H9 (cell line): ENCODE measurements at regions not wholly inside any gene's neighbourhood (a gene's known extent, or its start where the extent isn't known, plus 50 kb on each side); places are given as distances from the start of the nearest gene placed in this dataset.

Source experiments
- DNase-seq: peaks from one replicate; pipeline ENCODE4 v3.0.0-alpha.2; 2017
- H2AFZ ChIP-seq: one replicate; pipeline ENCODE4 v1.6.1; 2013; ENCODE audit warnings: mild to moderate bottlenecking, low read length, control low read depth, moderate library complexity
- H2AK5ac ChIP-seq: 2 replicates; pipeline ENCODE4 v1.6.1; 2013; ENCODE audit warnings: low read length, control low read depth, mixed read lengths; ENCODE audit not compliant: insufficient read length
- H2BK120ac ChIP-seq: one replicate; pipeline ENCODE4 v1.6.1; 2013; ENCODE audit warnings: low read depth, mild to moderate bottlenecking, low read length, control low read depth, inconsistent platforms; ENCODE audit not compliant: poor library complexity, severe bottlenecking
- H2BK12ac ChIP-seq: 2 replicates; pipeline ENCODE4 v1.6.1; 2013; ENCODE audit warnings: low read length, control low read depth, mixed read lengths, low read depth; ENCODE audit not compliant: insufficient read length
- H2BK15ac ChIP-seq: 2 replicates; pipeline ENCODE4 v1.6.1; 2013; ENCODE audit warnings: low read depth, low read length, control low read depth
- H2BK20ac ChIP-seq: one replicate; pipeline ENCODE4 v1.6.1; 2013; ENCODE audit warnings: low read depth, mild to moderate bottlenecking, low read length, control low read depth, inconsistent platforms; ENCODE audit not compliant: poor library complexity, severe bottlenecking
- H2BK5ac ChIP-seq: 2 replicates; pipeline ENCODE4 v1.6.1; 2013; ENCODE audit warnings: low read length, control low read depth, mixed read lengths; ENCODE audit not compliant: insufficient read length
- H3K14ac ChIP-seq: 2 replicates; pipeline ENCODE4 v1.6.1; 2013; ENCODE audit warnings: low read length, control low read depth; ENCODE audit not compliant: insufficient read depth
- H3K18ac ChIP-seq: 2 replicates; pipeline ENCODE4 v1.6.1; 2013; ENCODE audit warnings: low read depth, mild to moderate bottlenecking, mixed read lengths, low read length, control low read depth; ENCODE audit not compliant: insufficient read length
- H3K23ac ChIP-seq: 2 replicates; pipeline ENCODE4 v1.6.1; 2013; ENCODE audit warnings: low read length, control low read depth, mixed read lengths, low read depth; ENCODE audit not compliant: insufficient read length
- H3K23me2 ChIP-seq: 2 replicates; pipeline ENCODE4 v1.6.1; 2013; ENCODE audit warnings: low read depth, mild to moderate bottlenecking, mixed read lengths, low read length, control low read depth; ENCODE audit not compliant: insufficient read length, poor library complexity, severe bottlenecking
- H3K27ac ChIP-seq: 2 replicates; pipeline ENCODE4 v1.5.1; 2013; ENCODE audit warnings: low read length, control low read depth, mixed read lengths, low read depth; ENCODE audit not compliant: insufficient read length
- H3K27me3 ChIP-seq: 2 replicates; pipeline ENCODE4 v1.6.1; 2013; ENCODE audit warnings: low read length, control low read depth, inconsistent platforms; ENCODE audit not compliant: insufficient read depth
- H3K4ac ChIP-seq: 2 replicates; pipeline ENCODE4 v1.6.1; 2013; ENCODE audit warnings: low read depth, mild to moderate bottlenecking, control low read depth, inconsistent platforms, low read length, moderate library complexity
- H3K4me1 ChIP-seq: 2 replicates; pipeline ENCODE4 v1.6.1; 2013; ENCODE audit warnings: low read length, control low read depth, inconsistent platforms; ENCODE audit not compliant: insufficient read depth
- H3K4me2 ChIP-seq: 2 replicates; pipeline ENCODE4 v1.6.1; 2013; ENCODE audit warnings: low read length, control low read depth, mixed read lengths; ENCODE audit not compliant: insufficient read length, insufficient read depth
- H3K56ac ChIP-seq: 2 replicates; pipeline ENCODE4 v1.6.1; 2013; ENCODE audit warnings: low read depth, mild to moderate bottlenecking, mixed read lengths, low read length, control low read depth; ENCODE audit not compliant: insufficient read length
- H3K79me1 ChIP-seq: 2 replicates; pipeline ENCODE4 v1.6.1; 2013; ENCODE audit warnings: low read depth, mild to moderate bottlenecking, moderate library complexity, low read length, control low read depth, inconsistent platforms; ENCODE audit not compliant: insufficient read depth, poor library complexity, severe bottlenecking
- H3K79me2 ChIP-seq: 2 replicates; pipeline ENCODE4 v1.6.1; 2013; ENCODE audit warnings: low read length, control low read depth, inconsistent platforms; ENCODE audit not compliant: insufficient read depth
- H3K9ac ChIP-seq: 2 replicates; pipeline ENCODE4 v1.6.1; 2013; ENCODE audit warnings: low read length, control low read depth, mixed read lengths; ENCODE audit not compliant: insufficient read length; ENCODE audit errors: extremely low read depth
- H3K9me3 ChIP-seq: one replicate; pipeline ENCODE4 v1.6.1; 2013; ENCODE audit warnings: low read depth, low read length, inconsistent platforms; ENCODE audit not compliant: control insufficient read depth
- H3T11ph ChIP-seq: one replicate; pipeline ENCODE4 v1.6.1; 2013; ENCODE audit warnings: mild to moderate bottlenecking, low read length, control low read depth, inconsistent platforms
- H4K20me1 ChIP-seq: one replicate; pipeline ENCODE4 v1.6.1; 2013; ENCODE audit not compliant: control insufficient read depth, insufficient read length, insufficient read depth
- H4K5ac ChIP-seq: 2 replicates; pipeline ENCODE4 v1.6.1; 2013; ENCODE audit warnings: low read depth, mild to moderate bottlenecking, mixed read lengths, low read length, control low read depth; ENCODE audit not compliant: insufficient read length
- H4K8ac ChIP-seq: replicated peaks from 2 replicates; pipeline ENCODE4 v1.6.1; 2013; ENCODE audit warnings: low read length, control low read depth, mixed read lengths, low read depth; ENCODE audit not compliant: insufficient read length
- H4K91ac ChIP-seq: 2 replicates; pipeline ENCODE4 v1.6.1; 2013; ENCODE audit warnings: low read depth, mild to moderate bottlenecking, moderate library complexity, mixed read lengths, low read length, control low read depth; ENCODE audit not compliant: insufficient read length
- H3K27ac Mint-ChIP-seq, 3 experiments: 2 replicates in 2 of 3; 3 replicates in 1 of 3; pipeline ENCODE4 v1.8.0; 2020 to 2021; ENCODE audit warnings: mixed read lengths in 3 of 3, mild to moderate bottlenecking in 1 of 3, moderate library complexity in 1 of 3
- H3K27me3 Mint-ChIP-seq: 2 replicates; pipeline ENCODE4 v1.8.0; 2021; ENCODE audit warnings: low read depth, mild to moderate bottlenecking, moderate library complexity, mixed read lengths
- H3K36me3 Mint-ChIP-seq, 3 experiments: 2 replicates in 2 of 3; 3 replicates in 1 of 3; pipeline ENCODE4 v1.8.0; 2020 to 2021; ENCODE audit warnings: low read depth in 3 of 3, mixed read lengths in 3 of 3; ENCODE audit not compliant: insufficient read depth in 1 of 3
- H3K4me1 Mint-ChIP-seq, 2 experiments: 2 replicates each; pipeline ENCODE4 v1.8.0; 2020; ENCODE audit warnings: mixed read lengths in 2 of 2
- H3K4me3 Mint-ChIP-seq, 2 experiments: 2 replicates in 1 of 2; 3 replicates in 1 of 2; pipeline ENCODE4 v1.8.0; 2020 to 2021; ENCODE audit warnings: mild to moderate bottlenecking in 2 of 2, mixed read lengths in 2 of 2, moderate library complexity in 1 of 2
- H3K9me3 Mint-ChIP-seq, 2 experiments: 2 replicates in 1 of 2; 3 replicates in 1 of 2; pipeline ENCODE4 v1.8.0; 2020; ENCODE audit warnings: mild to moderate bottlenecking in 2 of 2, mixed read lengths in 2 of 2, moderate library complexity in 1 of 2
- CTCF ChIP-seq: fragments of 200-600 bp; sonication (generic); conservative IDR thresholded peaks from 3 replicates; pipeline ENCODE4 v1.8.0; 2021; ENCODE audit warnings: antibody characterized with exemption, mild to moderate bottlenecking
- WGBS: extraction: QIAGEN DNeasy Blood & Tissue Kit; methylation state at CpG from one replicate; pipeline ENCODE4 v1.1.7; 2013; ENCODE audit warnings: missing lambda C conversion rate, low lambda C conversion rate, mixed read lengths; ENCODE audit not compliant: insufficient read length; ENCODE audit errors: extremely low coverage; 5-methylcytosine and 5-hydroxymethylcytosine counted together

GRCh38 chr7:111591-111990 is 80.8 kb upstream of the FAM20C start:
- Mint-ChIP-seq H3K36me3 (peaks cover 12 to 28% (median 18%) of the 10 kb centered on the region in 3 experiments), H3K27ac (no peak overlapping the region), H3K4me1 (peaks cover 2 to 7% of the 10 kb centered on the region in 2 experiments), H3K4me3 (no peak overlapping the region), H3K27me3 (peaks cover under 1% of the 10 kb centered on the region), H3K9me3 (peaks cover 22 to 37% of the 10 kb centered on the region in 2 experiments)
- Histone ChIP-seq H2BK12ac (no peak overlapping the region), H3K23ac (no peak overlapping the region), H3K14ac (no peak overlapping the region), H3K56ac (no peak overlapping the region), H3K79me1 (no peaks in the 10 kb centered on the region), H3K18ac (no peak overlapping the region), H4K8ac (no peak overlapping the region), H3K4ac (no peak overlapping the region), H2BK15ac (no peak overlapping the region), H2BK5ac (no peak overlapping the region), H3K27me3 (no peaks in the 10 kb centered on the region), H3K9ac (no peak overlapping the region), H2BK20ac (no peak overlapping the region), H3K79me2 (no peaks in the 10 kb centered on the region), H4K5ac (no peak overlapping the region), H3K23me2 (no peaks in the 10 kb centered on the region), H2AK5ac (no peak overlapping the region), H2AFZ (no peak overlapping the region), H3K4me2 (no peak overlapping the region), H3T11ph (no peak overlapping the region), H3K4me1 (no peaks in the 10 kb centered on the region), H3K9me3 (peaks cover 5% of the 10 kb centered on the region), H4K20me1 (no peaks in the 10 kb centered on the region), H3K27ac (no peak overlapping the region), H2BK120ac (no peak overlapping the region), H4K91ac (no peak overlapping the region)
- no peak for TF ChIP-seq CTCF
- no peak for DNase-seq
- no CpG with 5 or more reads among the region's 1 CpG for WGBS
